H1 (cell line): ENCODE measurements at regions not wholly inside any gene's neighbourhood (a gene's known extent, or its start where the extent isn't known, plus 50 kb on each side); places are given as distances from the start of the nearest gene placed in this dataset.

Source experiments
- CTCF ChIA-PET: fragments of 300-600 bp; sonication (Branson Sonifier 250); formaldehyde crosslinking; loops from one replicate; lab custom pipeline; 2021; ENCODE audit not compliant: partially characterized antibody; lab: Charles Lee
- POLR2A ChIA-PET: fragments of 300-600 bp; sonication (Branson Sonifier 250); formaldehyde crosslinking; loops from one replicate; lab custom pipeline; 2021; ENCODE audit warnings: inconsistent platforms; ENCODE audit not compliant: partially characterized antibody; lab: Charles Lee
- DNase-seq, 2 experiments: peaks; one replicate each; pipeline versions ENCODE4 v3.0.0 to v3.0.0-alpha.2; 2010 to 2022; ENCODE audit warnings: low spot score in 2 of 2, low read depth in 1 of 2, mixed read lengths in 1 of 2
- FAIRE-seq: peaks from 2 replicates; lab custom pipeline; 2011; peaks lifted over from hg19 to GRCh38; lab: Jason Lieb, UNC
- H2AFZ ChIP-seq: 2 replicates; pipeline ENCODE4 v1.8.1; 2012; ENCODE audit warnings: low read length, inconsistent platforms
- H2AK5ac ChIP-seq: 2 replicates; pipeline ENCODE4 v1.6.1; 2013; ENCODE audit warnings: low read depth, low read length
- H2BK120ac ChIP-seq: replicated peaks from 2 replicates; pipeline ENCODE3; 2013; ENCODE audit warnings: low read depth, low read length, inconsistent platforms
- H2BK12ac ChIP-seq: 2 replicates; pipeline ENCODE4 v1.6.1; 2013; ENCODE audit warnings: low read depth, low read length
- H2BK15ac ChIP-seq: 2 replicates; pipeline ENCODE4 v1.6.1; 2013; ENCODE audit warnings: low read length
- H2BK20ac ChIP-seq: 2 replicates; pipeline ENCODE4 v1.6.1; 2013; ENCODE audit warnings: low read length
- H2BK5ac ChIP-seq: 2 replicates; pipeline ENCODE4 v1.6.1; 2013; ENCODE audit warnings: low read depth, low read length
- H3K14ac ChIP-seq: 2 replicates; pipeline ENCODE4 v1.6.1; 2013; ENCODE audit warnings: inconsistent platforms; ENCODE audit not compliant: insufficient read length
- H3K18ac ChIP-seq: 2 replicates; pipeline ENCODE4 v1.6.1; 2013; ENCODE audit warnings: low read length; ENCODE audit errors: extremely low read depth
- H3K23ac ChIP-seq: 2 replicates; pipeline ENCODE4 v1.6.1; 2013; ENCODE audit warnings: inconsistent platforms; ENCODE audit not compliant: insufficient read length
- H3K23me2 ChIP-seq: 2 replicates; pipeline ENCODE4 v1.6.1; 2013; ENCODE audit warnings: low read depth, low read length
- H3K27ac ChIP-seq: 2 replicates; pipeline ENCODE4 v1.6.1; 2011; ENCODE audit warnings: low read depth, low read length, inconsistent platforms
- H3K27me3 ChIP-seq, 4 experiments: replicated peaks in 1 of 4; 1 replicate in 1 of 4; 2 replicates in 3 of 4; pipeline versions ENCODE4 v1.6.1 to v1.8.1; 2011 to 2013; ENCODE audit warnings: low read length in 3 of 4, mild to moderate bottlenecking in 3 of 4, inconsistent platforms in 2 of 4, mixed read lengths in 2 of 4, moderate library complexity in 1 of 4; ENCODE audit not compliant: control insufficient read depth in 3 of 4, insufficient read depth in 3 of 4; ENCODE audit errors: extremely low read depth in 1 of 4
- H3K36me3 ChIP-seq, 4 experiments: 2 replicates each; pipeline versions ENCODE4 v1.6.1 to v1.8.1; 2011 to 2013; ENCODE audit warnings: mild to moderate bottlenecking in 4 of 4, low read length in 3 of 4, moderate library complexity in 2 of 4, control low read depth in 1 of 4, inconsistent platforms in 1 of 4; ENCODE audit not compliant: insufficient read depth in 4 of 4, control insufficient read depth in 2 of 4
- H3K4ac ChIP-seq: replicated peaks from 2 replicates; pipeline ENCODE3; 2013; ENCODE audit warnings: low read length, low read depth, mixed read lengths, inconsistent platforms; ENCODE audit not compliant: insufficient read length
- H3K4me1 ChIP-seq, 4 experiments: replicated peaks in 1 of 4; 1 replicate in 1 of 4; 2 replicates in 3 of 4; pipeline versions ENCODE4 v1.6.1 to v1.8.1; 2011 to 2013; ENCODE audit warnings: low read length in 3 of 4, inconsistent platforms in 2 of 4, mixed read lengths in 1 of 4; ENCODE audit not compliant: insufficient read depth in 4 of 4, control insufficient read depth in 3 of 4
- H3K4me2 ChIP-seq, 2 experiments: 2 replicates each; pipeline versions ENCODE4 v1.6.1 to v1.8.1; 2011 to 2013; ENCODE audit warnings: low read depth in 2 of 2, low read length in 2 of 2, control low read depth in 1 of 2, inconsistent platforms in 1 of 2, mild to moderate bottlenecking in 1 of 2; ENCODE audit not compliant: insufficient read depth in 1 of 2
- H3K4me3 ChIP-seq, 4 experiments: fragments of 200-600, 300-600 bp in 1 of 4; sonication (generic), shearing (Covaris generic), sonication (Bioruptor Twin) in 1 of 4; 2 replicates each; pipeline versions ENCODE4 v1.5.1 to v1.8.1; 2011 to 2016; ENCODE audit warnings: low read length in 4 of 4, low read depth in 3 of 4, control low read depth in 2 of 4, inconsistent platforms in 2 of 4, mild to moderate bottlenecking in 2 of 4, mixed read lengths in 1 of 4, moderate library complexity in 1 of 4; ENCODE audit not compliant: insufficient read depth in 2 of 4; ENCODE audit errors: extremely low read depth in 1 of 4
- H3K56ac ChIP-seq: replicated peaks from 2 replicates; pipeline ENCODE3; 2013; ENCODE audit warnings: low read depth, mild to moderate bottlenecking, mixed read lengths, low read length, inconsistent platforms; ENCODE audit not compliant: insufficient read length
- H3K79me1 ChIP-seq: 2 replicates; pipeline ENCODE4 v1.6.1; 2013; ENCODE audit warnings: low read depth, low read length, control low read depth
- H3K79me2 ChIP-seq, 2 experiments: 2 replicates each; pipeline versions ENCODE4 v1.6.1 to v1.8.1; 2012 to 2013; ENCODE audit warnings: low read length in 2 of 2, mild to moderate bottlenecking in 2 of 2, inconsistent platforms in 1 of 2; ENCODE audit not compliant: insufficient read depth in 2 of 2, control insufficient read depth in 1 of 2
- H3K9ac ChIP-seq, 4 experiments: replicated peaks in 1 of 4; 1 replicate in 1 of 4; 2 replicates in 3 of 4; pipeline versions ENCODE4 v1.6.1 to v1.8.1; 2011 to 2013; ENCODE audit warnings: low read depth in 3 of 4, low read length in 3 of 4, control low read depth in 2 of 4, mild to moderate bottlenecking in 2 of 4, moderate library complexity in 2 of 4, inconsistent platforms in 1 of 4; ENCODE audit errors: extremely low read depth in 1 of 4
- H3K9me3 ChIP-seq, 2 experiments: 2 replicates each; pipeline versions ENCODE4 v1.6.1 to v1.8.1; 2012 to 2013; ENCODE audit warnings: mild to moderate bottlenecking in 2 of 2, moderate library complexity in 2 of 2, control low read depth in 1 of 2, inconsistent platforms in 1 of 2, low read depth in 1 of 2, low read length in 1 of 2, mixed read lengths in 1 of 2; ENCODE audit not compliant: insufficient read depth in 2 of 2
- H4K20me1 ChIP-seq, 2 experiments: replicated peaks in 1 of 2; 2 replicates each; pipeline versions ENCODE3 to v1.8.1; 2011 to 2013; ENCODE audit warnings: inconsistent platforms in 2 of 2, low read length in 2 of 2, mild to moderate bottlenecking in 1 of 2; ENCODE audit not compliant: insufficient read depth in 2 of 2, control insufficient read depth in 1 of 2
- H4K5ac ChIP-seq: 2 replicates; pipeline ENCODE4 v1.6.1; 2013; ENCODE audit warnings: low read length, low read depth, mixed read lengths, inconsistent platforms; ENCODE audit not compliant: insufficient read length
- H4K8ac ChIP-seq: 2 replicates; pipeline ENCODE4 v1.8.0; 2013; ENCODE audit warnings: mild to moderate bottlenecking, moderate library complexity, low read length, inconsistent platforms; ENCODE audit not compliant: insufficient read depth; ENCODE audit errors: extremely low read depth
- H4K91ac ChIP-seq: replicated peaks from 2 replicates; pipeline ENCODE3; 2013; ENCODE audit warnings: low read length, mixed read lengths, inconsistent platforms; ENCODE audit not compliant: insufficient read length
- ASH2L ChIP-seq: fragments of 200-600, 300-600 bp; sonication (generic); IDR thresholded peaks from one replicate; pipeline ENCODE4 v1.7.1; 2017; ENCODE audit warnings: low read length
- RAD21 ChIP-seq, 2 experiments: IDR thresholded peaks in 1 of 2; conservative IDR thresholded peaks in 1 of 2; 2 replicates each; pipeline ENCODE4 v1.6.1; 2011; ENCODE audit warnings: low read depth in 2 of 2, low read length in 2 of 2, improper control_type of control experiment in 1 of 2, inconsistent platforms in 1 of 2, mild to moderate bottlenecking in 1 of 2, moderate library complexity in 1 of 2
- WGBS, 2 experiments: shearing (Covaris generic) in 1 of 2; methylation state at CpG; one replicate each; pipeline versions ENCODE4 v1.1.6 to v1.1.7; 2013 to 2015; ENCODE audit warnings: low lambda C conversion rate in 2 of 2, mixed read lengths in 2 of 2, inconsistent platforms in 1 of 2, low coverage in 1 of 2, missing lambda C conversion rate in 1 of 2; ENCODE audit not compliant: insufficient replicate concordance in 2 of 2, insufficient coverage in 1 of 2, insufficient read length in 1 of 2; ENCODE audit errors: extremely low coverage in 1 of 2, missing lambda C conversion rate in 1 of 2; 5-methylcytosine and 5-hydroxymethylcytosine counted together
- TF ChIP-seq, protein P1 (sequence below), 3 experiments: IDR thresholded peaks; 1 replicate in 2 of 3; 2 replicates in 1 of 3; pipeline versions ENCODE4 v1.5.1 to v1.6.1; 2011; ENCODE audit warnings: low read length in 3 of 3, mild to moderate bottlenecking in 3 of 3, inconsistent platforms in 2 of 3, low read depth in 1 of 3, moderate library complexity in 1 of 3; ENCODE audit not compliant: insufficient read depth in 1 of 3; ENCODE audit errors: control extremely low read depth in 1 of 3

DNA sequence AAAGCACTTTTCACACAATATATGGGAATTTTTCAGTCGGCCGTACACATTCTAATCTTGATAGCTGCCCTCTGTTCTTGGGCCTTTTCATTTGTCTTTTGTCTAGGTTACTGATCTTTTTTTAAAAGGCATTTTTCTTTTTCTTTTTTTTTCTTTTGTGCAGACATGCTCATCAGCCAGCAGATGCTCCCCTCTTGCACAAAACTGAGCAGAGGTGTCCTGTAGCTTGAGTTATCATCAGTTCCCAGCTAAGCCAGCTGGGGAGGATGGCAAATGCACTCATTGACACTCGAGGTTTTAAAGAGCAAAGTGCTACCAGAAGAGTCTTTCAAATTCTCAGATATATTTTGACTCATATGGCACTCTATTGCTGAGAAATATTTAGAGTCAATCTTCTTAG lies 913.9 kb upstream of the SEL1L start:
- no peaks in the 10 kb centered on the region for H3K23me2 ChIP-seq
- no peaks in the 10 kb centered on the region for H4K20me1 ChIP-seq
- H3K14ac ChIP-seq, result no peak overlapping the region
- H3K9ac ChIP-seq, result no peak overlapping the region
- H3K4ac ChIP-seq, result no peak overlapping the region
- H3K9me3 ChIP-seq, result peaks cover 0 to 2% of the 10 kb centered on the region in 2 experiments; a peak in 1 of 4 replicates
- H2AFZ ChIP-seq, result no peak overlapping the region
- H3K4me1 ChIP-seq, result no peaks in the 10 kb centered on the region; a peak in 1 of 7 replicates
- no peak for TF ChIP-seq ASH2L
- TF ChIP-seq, protein P1, sequence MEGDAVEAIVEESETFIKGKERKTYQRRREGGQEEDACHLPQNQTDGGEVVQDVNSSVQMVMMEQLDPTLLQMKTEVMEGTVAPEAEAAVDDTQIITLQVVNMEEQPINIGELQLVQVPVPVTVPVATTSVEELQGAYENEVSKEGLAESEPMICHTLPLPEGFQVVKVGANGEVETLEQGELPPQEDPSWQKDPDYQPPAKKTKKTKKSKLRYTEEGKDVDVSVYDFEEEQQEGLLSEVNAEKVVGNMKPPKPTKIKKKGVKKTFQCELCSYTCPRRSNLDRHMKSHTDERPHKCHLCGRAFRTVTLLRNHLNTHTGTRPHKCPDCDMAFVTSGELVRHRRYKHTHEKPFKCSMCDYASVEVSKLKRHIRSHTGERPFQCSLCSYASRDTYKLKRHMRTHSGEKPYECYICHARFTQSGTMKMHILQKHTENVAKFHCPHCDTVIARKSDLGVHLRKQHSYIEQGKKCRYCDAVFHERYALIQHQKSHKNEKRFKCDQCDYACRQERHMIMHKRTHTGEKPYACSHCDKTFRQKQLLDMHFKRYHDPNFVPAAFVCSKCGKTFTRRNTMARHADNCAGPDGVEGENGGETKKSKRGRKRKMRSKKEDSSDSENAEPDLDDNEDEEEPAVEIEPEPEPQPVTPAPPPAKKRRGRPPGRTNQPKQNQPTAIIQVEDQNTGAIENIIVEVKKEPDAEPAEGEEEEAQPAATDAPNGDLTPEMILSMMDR (IDR thresholded peaks at IDR 0.05; ENCODE audit: control extremely low read depth in 1 of 3, insufficient read depth in 1 of 3, low read depth in 1 of 3, low read length in 3 of 3), result peak in 1 of 3 experiments; percentile 17; a peak in 1 of 4 replicates
- TF ChIP-seq RAD21 (IDR thresholded peaks at IDR 0.05 in 1 of 2, conservative IDR thresholded peaks at IDR 0.05 in 1 of 2; ENCODE audit: low read depth in 2 of 2, low read length in 2 of 2), result peak; percentile 40 to 49; a peak in 3 of 4 replicates
- FAIRE-seq (no peak), DNase-seq (no peak)
- H2BK5ac ChIP-seq, result no peak overlapping the region
- H3K79me1 ChIP-seq, result no peaks in the 10 kb centered on the region
- 98% methylated on average over 3 of the region's 3 CpGs; no CpG with 5 or more reads in 1 of the 2 experiments for WGBS, 2 experiments
- no peak overlapping the region for H4K5ac ChIP-seq
- POLR2A ChIA-PET, result no interaction called here
- H3K4me2 ChIP-seq, result no peak overlapping the region
- no peak overlapping the region for H4K8ac ChIP-seq
- CTCF ChIA-PET, result interaction anchor here (1.2 kb wide), 1 partner anchor 16 kb away, joined by 4 read pairs; no protein-coding TSS in a partner anchor
- H2BK15ac ChIP-seq, result no peak overlapping the region
- H3K23ac ChIP-seq, result no peak overlapping the region
- no peak overlapping the region for H2BK120ac ChIP-seq
- no peaks in the 10 kb centered on the region for H3K27me3 ChIP-seq
- H2BK20ac ChIP-seq, result no peak overlapping the region
- no peak overlapping the region for H2BK12ac ChIP-seq
- no peak overlapping the region for H3K18ac ChIP-seq
- no peak overlapping the region for H3K4me3 ChIP-seq
- H3K56ac ChIP-seq, result no peak overlapping the region
- H3K27ac ChIP-seq, result no peak overlapping the region
- H2AK5ac ChIP-seq, result no peak overlapping the region
- H3K36me3 ChIP-seq, result no peaks in the 10 kb centered on the region
- H3K79me2 ChIP-seq, result no peaks in the 10 kb centered on the region
- H4K91ac ChIP-seq, result no peak overlapping the region
